K562 (cell line): ENCODE measurements at regions not wholly inside any gene's neighbourhood (a gene's known extent, or its start where the extent isn't known, plus 50 kb on each side); places are given as distances from the start of the nearest gene placed in this dataset.

ENCODE experiments used
- ATAC-seq: fragments of 200-7000 bp; cut with Tn5 transposase; 3 replicates; pipeline ENCODE4 v1.9.1; 2020; ENCODE audit warnings: moderate library complexity
- BruUV-seq: library from RNA; stranded (reverse); fragments of 400-500 nt; replicated peaks from 2 replicates; lab custom pipeline; 2021; lab: Mats Ljungman, UMichigan
- CTCF ChIA-PET: fragments of 300-600 bp; formaldehyde crosslinking; extraction: SDS; loops from one replicate; lab custom pipeline; 2021; ENCODE audit warnings: low intra/inter-chr PET ratio; lab: Yijun Ruan, JAX
- POLR2A ChIA-PET: fragments of 300-600, 350-650 bp; sonication (Branson Sonifier 250); formaldehyde crosslinking; extraction: SDS; loops from one replicate; lab custom pipeline; 2021; ENCODE audit warnings: antibody characterized with exemption, inconsistent platforms; lab: Yijun Ruan, JAX
- DNase-seq, 4 experiments: peaks; one replicate each; pipeline versions ENCODE4 v3.0.0 to v3.0.0-alpha.2; 2011 to 2018; ENCODE audit warnings: low spot score in 3 of 4, mixed read lengths in 3 of 4; ENCODE audit errors: extremely low read depth in 1 of 4
- FAIRE-seq: peaks from 2 replicates; lab custom pipeline; 2011; peaks lifted over from hg19 to GRCh38; lab: Jason Lieb, UNC
- H2AFZ ChIP-seq: 2 replicates; pipeline ENCODE4 v1.6.0; 2011; ENCODE audit warnings: low read depth, low read length, control low read depth, inconsistent platforms
- H3K27ac ChIP-seq: fragments of 200-600 bp; 3 replicates; pipeline ENCODE4 v1.8.0; 2011; ENCODE audit warnings: low read depth, mild to moderate bottlenecking, control low read depth, inconsistent platforms, low read length, moderate library complexity, mixed read lengths; ENCODE audit errors: extremely low read depth
- H3K27me3 ChIP-seq, 2 experiments: fragments of 300-600 bp in 1 of 2; 2 replicates in 1 of 2; 3 replicates in 1 of 2; pipeline versions ENCODE4 v1.6.0 to v1.8.0; 2011; ENCODE audit warnings: inconsistent platforms in 2 of 2, low read length in 2 of 2, mild to moderate bottlenecking in 1 of 2, mixed read lengths in 1 of 2, moderate library complexity in 1 of 2; ENCODE audit not compliant: control insufficient read depth in 2 of 2, insufficient read depth in 2 of 2
- H3K36me3 ChIP-seq: fragments of 300-600 bp; 3 replicates; pipeline ENCODE4 v1.8.0; 2011; ENCODE audit warnings: mild to moderate bottlenecking, low read length, inconsistent platforms; ENCODE audit not compliant: control insufficient read depth, insufficient read depth
- H3K4me1 ChIP-seq, 2 experiments: fragments of 200-600 bp in 1 of 2; replicated peaks in 1 of 2; 2 replicates in 1 of 2; 3 replicates in 1 of 2; pipeline versions ENCODE4 v1.5.1 to v1.8.0; 2011; ENCODE audit warnings: inconsistent platforms in 2 of 2, low read length in 2 of 2, mild to moderate bottlenecking in 1 of 2, mixed read lengths in 1 of 2, moderate library complexity in 1 of 2; ENCODE audit not compliant: control insufficient read depth in 2 of 2, insufficient read depth in 2 of 2
- H3K4me2 ChIP-seq: 2 replicates; pipeline ENCODE4 v1.6.1; 2011; ENCODE audit warnings: low read length, control low read depth, inconsistent platforms, mixed read lengths; ENCODE audit not compliant: insufficient read depth
- H3K4me3 ChIP-seq: fragments of 200-600 bp; sonication (generic), shearing (Covaris generic); 2 replicates; pipeline ENCODE4 v1.5.1; 2016; ENCODE audit warnings: control low read depth, inconsistent platforms
- H3K79me2 ChIP-seq: fragments of 200-600 bp; 3 replicates; pipeline ENCODE4 v1.8.0; 2011; ENCODE audit warnings: low read length, inconsistent platforms; ENCODE audit not compliant: control insufficient read depth, insufficient read depth
- H3K9ac ChIP-seq, 2 experiments: 2 replicates each; pipeline versions ENCODE4 v1.6.0 to v1.6.1; 2011; ENCODE audit warnings: low read depth in 2 of 2, low read length in 2 of 2, control low read depth in 1 of 2, inconsistent platforms in 1 of 2, mild to moderate bottlenecking in 1 of 2, mixed read lengths in 1 of 2; ENCODE audit not compliant: insufficient read depth in 1 of 2
- H3K9me1 ChIP-seq: one replicate; pipeline ENCODE4 v1.6.0; 2011; ENCODE audit warnings: inconsistent platforms, mild to moderate bottlenecking, low read length, moderate library complexity; ENCODE audit not compliant: control insufficient read depth, insufficient read depth
- H3K9me3 ChIP-seq: replicated peaks from 2 replicates; pipeline ENCODE4 v1.5.1; 2011; ENCODE audit warnings: low read depth, low read length, inconsistent platforms; ENCODE audit not compliant: control insufficient read depth, insufficient read depth
- H4K20me1 ChIP-seq: replicated peaks from 2 replicates; pipeline ENCODE4 v1.6.1; 2011; ENCODE audit warnings: low read length, inconsistent platforms, mixed read lengths; ENCODE audit not compliant: control insufficient read depth, insufficient read depth
- KDM2B ChIP-seq: fragments of 250-450 bp; sonication (Bioruptor Pico); IDR thresholded peaks from 2 replicates; pipeline ENCODE4 v1.8.0; 2021; ENCODE audit warnings: mild to moderate bottlenecking, moderate library complexity
- MYC ChIP-seq, 2 experiments: fragments of 250-450 bp in 1 of 2; sonication (Bioruptor Pico) in 1 of 2; IDR thresholded peaks; 2 replicates each; pipeline versions ENCODE4 v1.5.1 to v1.6.1; 2012 to 2021; ENCODE audit warnings: low read depth in 2 of 2, borderline replicate concordance in 1 of 2, improper control_type of control experiment in 1 of 2, low read length in 1 of 2, mild to moderate bottlenecking in 1 of 2, moderate library complexity in 1 of 2
- RBM34 ChIP-seq: fragments of 200-400 bp; formaldehyde crosslinking; IDR thresholded peaks from 2 replicates; pipeline ENCODE4 v1.6.1; 2018; ENCODE audit warnings: low read length, borderline replicate concordance; ENCODE audit not compliant: insufficient read depth
- SMAD3 ChIP-seq: fragments of 450-650 bp; formaldehyde crosslinking; conservative IDR thresholded peaks from 2 replicates; pipeline ENCODE4 v1.4.0; 2020; ENCODE audit warnings: mild to moderate bottlenecking
- ZBTB17 ChIP-seq: fragments of 450-650 bp; formaldehyde crosslinking; IDR thresholded peaks from 2 replicates; pipeline ENCODE4 v1.4.0; 2020; ENCODE audit warnings: mild to moderate bottlenecking
- ZNF431 ChIP-seq: sonication (generic); formaldehyde crosslinking; IDR thresholded peaks from 2 replicates; pipeline ENCODE4 v1.8.0; 2022; ENCODE audit warnings: mild to moderate bottlenecking, missing genetic modification reagents
- WGBS: fragments of 100-300 bp; shearing (Covaris generic); methylation state at CpG from one replicate; pipeline ENCODE4 v1.1.6; 2016; ENCODE audit warnings: low coverage, mixed read lengths; ENCODE audit not compliant: insufficient coverage; ENCODE audit errors: missing lambda C conversion rate; 5-methylcytosine and 5-hydroxymethylcytosine counted together
- in situ Hi-C: fragments of 300-500 bp; cut with MboI; formaldehyde crosslinking; loops from 4 replicates; pipeline ENCODE4 v1.15.0; 2018; ENCODE audit warnings: inconsistent platforms, mixed read lengths
- intact Hi-C: fragments of 100-400 bp; cut with micrococcal nuclease; formaldehyde crosslinking; loops from 2 replicates; pipeline ENCODE4 v1.14.2; 2022
- TF ChIP-seq, protein P1 (sequence below): fragments of 250-450 bp; sonication (Bioruptor Pico); IDR thresholded peaks from 2 replicates; pipeline ENCODE4 v1.8.0; 2022; ENCODE audit warnings: moderate library complexity, mild to moderate bottlenecking, inconsistent platforms

DNA sequence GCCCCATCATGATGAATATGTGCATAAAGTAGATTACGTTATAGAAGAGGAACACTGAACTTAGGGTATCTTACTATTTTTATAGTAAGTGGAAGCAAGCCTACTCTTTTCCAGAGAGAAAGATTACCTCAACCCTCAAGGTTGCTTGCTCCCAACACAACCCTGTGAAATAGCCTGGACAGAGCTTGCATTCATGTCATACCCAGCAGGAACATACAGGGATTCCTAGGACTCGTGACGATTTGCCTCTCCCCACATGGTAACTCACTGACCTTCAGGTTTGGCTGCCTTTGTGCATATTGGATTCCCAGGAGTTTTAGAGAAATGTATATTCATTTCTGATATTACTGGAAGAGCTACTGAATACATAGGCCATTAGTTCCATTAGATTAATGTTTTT, 80.5 kb downstream of the BLTP1 start:
- in situ Hi-C loops (no loop called here), intact Hi-C loops (no loop called here)
- Histone ChIP-seq H2AFZ (no peak overlapping the region), H4K20me1 (no peaks in the 10 kb centered on the region), H3K36me3 (peaks cover 7% of the 10 kb centered on the region; the same call in 2 of the 3 replicates), H3K9me3 (no peaks in the 10 kb centered on the region), H3K27me3 (no peaks in the 10 kb centered on the region), H3K4me2 (no peak overlapping the region), H3K4me3 (no peak overlapping the region), H3K9ac (no peak overlapping the region), H3K27ac (no peak overlapping the region), H3K9me1 (no peaks in the 10 kb centered on the region), H3K4me1 (no peaks in the 10 kb centered on the region), H3K79me2 (no peaks in the 10 kb centered on the region)
- no peak for ATAC-seq
- no peak for FAIRE-seq
- ChIA-PET POLR2A (interaction anchor here (0.8 kb wide), 1 partner anchor 8 kb away, joined by 3 read pairs; no protein-coding TSS in a partner anchor), CTCF (no interaction called here)
- TF ChIP-seq, protein P1, sequence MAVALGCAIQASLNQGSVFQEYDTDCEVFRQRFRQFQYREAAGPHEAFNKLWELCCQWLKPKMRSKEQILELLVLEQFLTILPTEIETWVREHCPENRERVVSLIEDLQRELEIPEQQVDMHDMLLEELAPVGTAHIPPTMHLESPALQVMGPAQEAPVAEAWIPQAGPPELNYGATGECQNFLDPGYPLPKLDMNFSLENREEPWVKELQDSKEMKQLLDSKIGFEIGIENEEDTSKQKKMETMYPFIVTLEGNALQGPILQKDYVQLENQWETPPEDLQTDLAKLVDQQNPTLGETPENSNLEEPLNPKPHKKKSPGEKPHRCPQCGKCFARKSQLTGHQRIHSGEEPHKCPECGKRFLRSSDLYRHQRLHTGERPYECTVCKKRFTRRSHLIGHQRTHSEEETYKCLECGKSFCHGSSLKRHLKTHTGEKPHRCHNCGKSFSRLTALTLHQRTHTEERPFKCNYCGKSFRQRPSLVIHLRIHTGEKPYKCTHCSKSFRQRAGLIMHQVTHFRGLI (CRISPR knock-in tag), result no peak
- TF ChIP-seq RBM34 (no peak), KDM2B (CRISPR knock-in tag) (no peak), SMAD3 (CRISPR knock-in tag) (no peak), ZNF431 (CRISPR knock-in tag) (no peak), ZBTB17 (no peak), MYC (IDR thresholded peaks at IDR 0.05; ENCODE audit: low read depth, low read length) (no peak), MYC (CRISPR knock-in tag; IDR thresholded peaks at IDR 0.05; ENCODE audit: borderline replicate concordance, low read depth) (no peak)
- DNase-seq, result no peak
- WGBS, result 82% methylated on average over 3 of the region's 3 CpGs
- no TSS peak for BruUV-seq
